Osteocyte (in vitro differentiated cells): ENCODE measurements at regions not wholly inside any gene's neighbourhood (a gene's known extent, or its start where the extent isn't known, plus 50 kb on each side); places are given as distances from the start of the nearest gene placed in this dataset.
"Not testable (repeated sequence)": the region's sequence is repeated elsewhere in the genome, so short reads cannot be mapped to it uniquely, and the experiment has no call there.

Experiments used
- DNase-seq: peaks from one replicate; pipeline ENCODE4 v3.0.0; 2021; ENCODE audit warnings: mixed read lengths; ENCODE audit not compliant: unreplicated experiment; ENCODE audit errors: extremely low spot score
- H3K27ac Mint-ChIP-seq: one replicate; pipeline ENCODE4 v1.8.0; 2021; ENCODE audit warnings: mild to moderate bottlenecking, mixed read lengths; ENCODE audit not compliant: unreplicated experiment
- H3K27me3 Mint-ChIP-seq: one replicate; pipeline ENCODE4 v1.8.0; 2021; ENCODE audit warnings: mixed read lengths; ENCODE audit not compliant: unreplicated experiment
- H3K36me3 Mint-ChIP-seq: one replicate; pipeline ENCODE4 v1.8.0; 2021; ENCODE audit warnings: mixed read lengths; ENCODE audit not compliant: unreplicated experiment
- H3K4me1 Mint-ChIP-seq: one replicate; pipeline ENCODE4 v1.8.0; 2021; ENCODE audit warnings: mixed read lengths; ENCODE audit not compliant: unreplicated experiment
- H3K4me3 Mint-ChIP-seq: one replicate; pipeline ENCODE4 v1.8.0; 2021; ENCODE audit warnings: mild to moderate bottlenecking, moderate library complexity, mixed read lengths; ENCODE audit not compliant: unreplicated experiment
- H3K9me3 Mint-ChIP-seq: one replicate; pipeline ENCODE4 v1.8.0; 2021; ENCODE audit warnings: mixed read lengths; ENCODE audit not compliant: unreplicated experiment
- CTCF ChIP-seq: fragments of 200-600 bp; sonication (generic); IDR thresholded peaks from 2 replicates; pipeline ENCODE4 v1.5.0; 2021; ENCODE audit warnings: antibody characterized with exemption, mild to moderate bottlenecking, moderate library complexity

- Mint-ChIP-seq H3K4me3 (no peak overlapping the region), H3K4me1 (no peaks in the 10 kb centered on the region), H3K27ac (no peak overlapping the region), H3K27me3 (no peaks in the 10 kb centered on the region), H3K36me3 (no peaks in the 10 kb centered on the region), H3K9me3 (peaks cover 9% of the 10 kb centered on the region)
- TF ChIP-seq CTCF, result no peak
- DNase-seq, result no peak
Observed at GRCh38 chr20:12111431-12112088, 193.9 kb downstream of the BTBD3 start.

GRCh38 chr20:12112089-12112474 is 194.4 kb downstream of the BTBD3 start:
- no peak for TF ChIP-seq CTCF
- no peak overlapping the region for H3K4me3 Mint-ChIP-seq
- H3K9me3 Mint-ChIP-seq, result peaks cover 4% of the 10 kb centered on the region
- no peak overlapping the region for H3K27ac Mint-ChIP-seq
- H3K27me3 Mint-ChIP-seq, result no peaks in the 10 kb centered on the region
- no peak for DNase-seq
- H3K36me3 Mint-ChIP-seq, result no peaks in the 10 kb centered on the region
- no peaks in the 10 kb centered on the region for H3K4me1 Mint-ChIP-seq

- Mint-ChIP-seq H3K27ac (no peak overlapping the region), H3K4me3 (no peak overlapping the region), H3K27me3 (no peaks in the 10 kb centered on the region), H3K36me3 (no peaks in the 10 kb centered on the region), H3K4me1 (no peaks in the 10 kb centered on the region), H3K9me3 (no peaks in the 10 kb centered on the region)
- TF ChIP-seq CTCF, result no peak
- no peak for DNase-seq
Observed at GRCh38 chr20:12112665-12113064, 195.0 kb downstream of the BTBD3 start.

- no peak for TF ChIP-seq CTCF
- H3K36me3 Mint-ChIP-seq, result no peaks in the 10 kb centered on the region
- H3K27me3 Mint-ChIP-seq, result no peaks in the 10 kb centered on the region
- H3K4me3 Mint-ChIP-seq, result no peak overlapping the region
- H3K27ac Mint-ChIP-seq, result no peak overlapping the region
- DNase-seq, result no peak
- H3K9me3 Mint-ChIP-seq, result no peaks in the 10 kb centered on the region
- H3K4me1 Mint-ChIP-seq, result no peaks in the 10 kb centered on the region
Observed at GRCh38 chr20:12113075-12113467, 195.4 kb downstream of the BTBD3 start.

- no peaks in the 10 kb centered on the region for H3K36me3 Mint-ChIP-seq
- H3K27ac Mint-ChIP-seq, result no peak overlapping the region
- DNase-seq, result no peak
- TF ChIP-seq CTCF, result no peak
- H3K4me1 Mint-ChIP-seq, result no peaks in the 10 kb centered on the region
- no peaks in the 10 kb centered on the region for H3K27me3 Mint-ChIP-seq
- H3K4me3 Mint-ChIP-seq, result no peak overlapping the region
- peaks cover under 1% of the 10 kb centered on the region for H3K9me3 Mint-ChIP-seq
Observed at GRCh38 chr20:12113468-12114371, 196.0 kb downstream of the BTBD3 start.

GRCh38 chr20:12129114-12129513 is 211.4 kb downstream of the BTBD3 start:
- not testable (repeated sequence) for H3K9me3 Mint-ChIP-seq, H3K4me1 Mint-ChIP-seq, H3K36me3 Mint-ChIP-seq, H3K27me3 Mint-ChIP-seq, H3K27ac Mint-ChIP-seq, H3K4me3 Mint-ChIP-seq, DNase-seq

- H3K36me3 Mint-ChIP-seq, H3K4me1 Mint-ChIP-seq, H3K27ac Mint-ChIP-seq, H3K9me3 Mint-ChIP-seq, H3K27me3 Mint-ChIP-seq, DNase-seq, H3K4me3 Mint-ChIP-seq: not testable (repeated sequence)
Observed at GRCh38 chr20:12129532-12129931, 211.8 kb downstream of the BTBD3 start.
